ENCODE measurements at regions not wholly inside any gene's neighbourhood (a gene's known extent, or its start where the extent isn't known, plus 50 kb on each side); places are given as distances from the start of the nearest gene placed in this dataset.
A peak's percentile ranks its signal among the peaks of the same experiment; 100 is the strongest.

DNA sequence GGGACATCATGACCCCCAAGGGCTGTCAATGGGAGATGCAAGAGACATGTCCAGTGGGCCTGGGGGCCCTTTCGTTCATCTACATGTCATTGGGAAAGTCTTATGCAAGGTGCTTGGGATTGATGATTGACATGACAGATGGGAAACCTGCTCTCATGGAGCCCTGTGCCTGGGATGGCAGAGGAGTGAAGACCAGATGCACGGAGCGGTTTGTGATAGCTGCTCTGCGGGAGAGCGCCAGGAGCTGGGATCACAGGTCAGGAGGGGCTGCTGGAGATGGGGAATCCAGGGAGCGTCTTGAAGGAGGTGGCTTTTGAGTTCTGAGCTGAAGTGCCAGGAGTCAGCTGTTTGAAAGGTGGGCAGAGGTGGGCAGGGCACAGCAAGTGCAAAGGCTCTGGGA is 104.3 kb downstream of the FGF18 start:
- intact Hi-C loops (cut with micrococcal nuclease), result no loop called here
- no peak overlapping the region for H3K4me3 ChIP-seq (ENCODE audit: low read length)
- H3K4me1 ChIP-seq (ENCODE audit: control insufficient read depth in 2 of 2, insufficient read depth in 2 of 2, low read length in 2 of 2), result no peaks in the 10 kb centered on the region
- Mint-ChIP-seq H3K9me3 (no peaks in the 10 kb centered on the region), H3K4me1 (peaks cover 0 to 2% (median 0%) of the 10 kb centered on the region in 7 donors), H3K36me3 (no peaks in the 10 kb centered on the region), H3K27me3 (peaks cover 2 to 16% (median 4%) of the 10 kb centered on the region in 5 donors), H3K4me3 (no peak overlapping the region), H3K27ac (no peak overlapping the region)
- ChIA-PET POLR2A (no interaction called here), CTCF (no interaction called here)
- H3K36me3 ChIP-seq (ENCODE audit: control insufficient read depth in 2 of 3, insufficient read depth in 3 of 3, low read length in 3 of 3), result no peaks in the 10 kb centered on the region
- H3K27me3 ChIP-seq (ENCODE audit: control insufficient read depth in 2 of 2, insufficient read depth in 2 of 2, low read length in 2 of 2), result no peaks in the 10 kb centered on the region
- ATAC-seq (no peak), DNase-seq (no peak)
- H3K9me3 ChIP-seq (ENCODE audit: control insufficient read depth in 2 of 3, low read length in 3 of 3), result no peaks in the 10 kb centered on the region
- no peak overlapping the region for H3K27ac ChIP-seq (ENCODE audit: low read depth, low read length)

DNA sequence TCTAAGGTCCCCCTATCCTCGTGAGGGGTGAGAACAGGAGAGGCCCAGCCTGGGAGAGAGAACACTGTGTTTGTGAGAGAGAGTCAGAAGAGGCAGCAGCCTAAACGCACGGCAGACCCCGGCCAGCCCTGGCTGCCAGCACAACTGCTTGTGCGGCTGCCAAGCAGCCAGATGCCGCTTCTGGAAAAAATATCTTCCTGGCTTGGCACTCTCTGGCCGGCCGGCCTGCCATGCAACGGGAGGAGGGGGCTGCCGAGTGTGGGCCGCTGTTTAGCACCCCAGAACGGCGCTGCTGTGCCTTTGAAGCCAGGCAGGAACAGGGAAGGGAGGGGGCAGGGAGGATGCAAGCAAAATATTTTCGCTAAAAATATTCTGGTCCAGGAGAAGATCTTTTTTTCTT is 105.0 kb downstream of the FGF18 start:
- Histone ChIP-seq H3K27ac (ENCODE audit: low read depth, low read length) (no peak overlapping the region), H3K4me3 (ENCODE audit: low read length) (no peak overlapping the region), H3K27me3 (ENCODE audit: control insufficient read depth in 2 of 2, insufficient read depth in 2 of 2, low read length in 2 of 2) (no peaks in the 10 kb centered on the region), H3K36me3 (ENCODE audit: control insufficient read depth in 2 of 3, insufficient read depth in 3 of 3, low read length in 3 of 3) (no peaks in the 10 kb centered on the region), H3K4me1 (ENCODE audit: control insufficient read depth in 2 of 2, insufficient read depth in 2 of 2, low read length in 2 of 2) (no peaks in the 10 kb centered on the region), H3K9me3 (ENCODE audit: control insufficient read depth in 2 of 3, low read length in 3 of 3) (no peaks in the 10 kb centered on the region)
- H3K36me3 Mint-ChIP-seq, result no peaks in the 10 kb centered on the region
- ATAC-seq, result no peak
- intact Hi-C loops (cut with micrococcal nuclease), result no loop called here
- ChIA-PET POLR2A (no interaction called here), CTCF (no interaction called here)
- no peaks in the 10 kb centered on the region for H3K9me3 Mint-ChIP-seq
- no peak overlapping the region for H3K4me3 Mint-ChIP-seq
- H3K4me1 Mint-ChIP-seq, result peaks cover 0 to 2% (median 0%) of the 10 kb centered on the region in 7 donors
- no peak overlapping the region for H3K27ac Mint-ChIP-seq
- DNase-seq, result no peak
- peaks cover 0 to 16% (median 7%) of the 10 kb centered on the region in 5 donors for H3K27me3 Mint-ChIP-seq

DNA sequence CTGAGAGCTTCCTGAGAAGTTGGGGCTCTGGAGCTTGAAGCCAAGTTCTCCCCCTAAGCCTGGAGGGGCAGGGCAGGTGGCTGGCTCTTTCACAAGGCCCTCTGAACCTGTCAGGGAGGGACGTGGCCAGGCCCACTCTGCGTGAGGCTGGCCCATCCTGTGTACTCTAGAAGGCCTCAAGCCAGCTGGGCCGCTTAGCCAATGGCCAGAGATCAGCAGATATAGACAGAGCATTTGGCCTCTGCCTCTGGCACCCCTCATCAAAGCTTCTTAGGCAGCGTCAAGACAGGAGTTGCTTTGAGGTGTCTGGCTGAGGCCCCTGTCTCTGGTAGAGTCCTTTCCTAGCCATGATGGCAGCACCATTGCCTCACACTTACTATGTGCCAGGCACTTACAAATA is 105.6 kb downstream of the FGF18 start:
- H3K4me3 Mint-ChIP-seq, result no peak overlapping the region
- CTCF ChIA-PET, result no interaction called here

DNA sequence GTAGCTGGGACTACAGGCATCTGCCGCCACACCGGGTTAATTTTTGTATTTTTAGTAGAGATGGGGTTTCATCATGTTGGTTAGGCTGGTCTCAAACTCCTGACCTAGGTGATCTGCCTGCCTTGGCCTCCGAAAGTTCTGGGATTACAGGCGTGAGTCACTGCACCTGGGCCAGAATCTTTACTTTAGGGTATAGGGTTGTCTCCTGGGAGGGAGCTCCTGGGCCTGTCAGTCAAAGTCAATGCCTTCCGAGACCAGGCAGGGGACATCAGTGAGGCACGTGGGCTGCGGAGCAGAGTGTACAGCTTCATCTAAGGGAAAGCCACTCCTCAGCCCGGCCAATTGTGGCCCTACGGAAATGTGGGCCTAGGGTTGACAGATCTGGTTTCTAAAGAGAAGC is 108.6 kb downstream of the FGF18 start:
- ChIA-PET CTCF (no interaction called here), POLR2A (no interaction called here)
- no peaks in the 10 kb centered on the region for H3K4me1 ChIP-seq (ENCODE audit: control insufficient read depth in 2 of 2, insufficient read depth in 2 of 2, low read length in 2 of 2)
- no peaks in the 10 kb centered on the region for H3K36me3 Mint-ChIP-seq
- no peak overlapping the region for H3K27ac Mint-ChIP-seq
- H3K9me3 ChIP-seq (ENCODE audit: control insufficient read depth in 2 of 3, low read length in 3 of 3), result no peaks in the 10 kb centered on the region
- no peak overlapping the region for H3K4me3 Mint-ChIP-seq
- intact Hi-C loops (cut with micrococcal nuclease), result no loop called here
- peaks cover 0 to 16% (median 11%) of the 10 kb centered on the region in 5 donors for H3K27me3 Mint-ChIP-seq
- H3K27ac ChIP-seq (ENCODE audit: low read depth, low read length), result no peak overlapping the region
- peaks cover 0 to 2% (median 0%) of the 10 kb centered on the region in 7 donors for H3K4me1 Mint-ChIP-seq
- H3K27me3 ChIP-seq (ENCODE audit: control insufficient read depth in 2 of 2, insufficient read depth in 2 of 2, low read length in 2 of 2), result no peaks in the 10 kb centered on the region
- ATAC-seq, result no peak
- no peak overlapping the region for H3K4me3 ChIP-seq (ENCODE audit: low read length)
- no peaks in the 10 kb centered on the region for H3K36me3 ChIP-seq (ENCODE audit: control insufficient read depth in 2 of 3, insufficient read depth in 3 of 3, low read length in 3 of 3)
- peaks cover 0 to under 1% (median 0%) of the 10 kb centered on the region in 11 donors for H3K9me3 Mint-ChIP-seq
- DNase-seq, result no peak

More for the DNA sequence above, 105.6 kb downstream of the FGF18 start:
- DNase-seq (no peak), ATAC-seq (no peak)
- H3K27ac Mint-ChIP-seq, result no peak overlapping the region
- H3K36me3 Mint-ChIP-seq, result no peaks in the 10 kb centered on the region
- H3K4me1 ChIP-seq (ENCODE audit: control insufficient read depth in 2 of 2, insufficient read depth in 2 of 2, low read length in 2 of 2), result no peaks in the 10 kb centered on the region
- H3K9me3 Mint-ChIP-seq, result no peaks in the 10 kb centered on the region
- H3K36me3 ChIP-seq (ENCODE audit: control insufficient read depth in 2 of 3, insufficient read depth in 3 of 3, low read length in 3 of 3), result no peaks in the 10 kb centered on the region
- H3K9me3 ChIP-seq (ENCODE audit: control insufficient read depth in 2 of 3, low read length in 3 of 3), result no peaks in the 10 kb centered on the region
- POLR2A ChIA-PET, result no interaction called here
- H3K27me3 Mint-ChIP-seq, result peaks cover 0 to 16% (median 8%) of the 10 kb centered on the region in 5 donors
- intact Hi-C loops (cut with micrococcal nuclease), result no loop called here
- no peak overlapping the region for H3K27ac ChIP-seq (ENCODE audit: low read depth, low read length)
- no peak overlapping the region for H3K4me3 ChIP-seq (ENCODE audit: low read length)
- no peaks in the 10 kb centered on the region for H3K27me3 ChIP-seq (ENCODE audit: control insufficient read depth in 2 of 2, insufficient read depth in 2 of 2, low read length in 2 of 2)
- peaks cover 0 to 2% (median 0%) of the 10 kb centered on the region in 7 donors for H3K4me1 Mint-ChIP-seq

DNA sequence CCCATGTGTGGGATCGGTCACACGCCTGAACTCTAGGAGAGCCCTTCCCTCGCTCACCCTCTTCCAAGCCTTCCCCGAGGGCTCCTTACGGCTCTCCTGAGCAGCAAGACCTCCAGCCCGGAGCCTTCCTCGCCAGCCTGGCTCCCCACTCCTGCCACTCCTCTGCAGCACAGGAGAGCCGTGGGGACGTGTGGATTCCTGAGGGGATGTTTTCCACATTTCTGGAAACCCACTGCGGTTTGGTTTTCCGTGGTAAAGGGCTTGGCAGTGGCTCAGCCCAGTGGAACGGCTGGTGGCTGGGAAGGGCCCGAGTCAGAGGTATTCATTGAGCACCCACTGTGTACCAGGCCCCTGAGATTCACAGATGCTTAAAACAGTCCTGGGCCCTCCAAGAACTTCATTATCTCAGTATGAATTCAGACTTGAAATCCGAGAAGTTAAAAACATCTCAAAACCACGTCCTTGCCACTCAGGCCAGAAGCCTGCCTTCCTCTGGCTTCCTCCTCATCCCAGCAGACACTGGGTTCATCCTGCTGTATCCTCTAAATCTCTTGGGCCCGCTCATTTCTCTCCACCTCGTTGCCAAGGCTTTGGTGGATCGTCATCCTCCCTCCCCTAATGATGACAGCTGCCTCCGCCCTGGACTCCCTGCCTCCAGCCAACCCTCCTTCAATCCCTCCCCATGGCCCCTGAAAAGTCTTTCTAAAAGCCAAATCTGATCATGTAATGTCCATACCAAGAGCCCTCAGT is 109.6 kb downstream of the FGF18 start:
- Histone ChIP-seq H3K4me3 (ENCODE audit: low read length) (no peak overlapping the region), H3K9me3 (ENCODE audit: control insufficient read depth in 2 of 3, low read length in 3 of 3) (no peaks in the 10 kb centered on the region), H3K36me3 (ENCODE audit: control insufficient read depth in 2 of 3, insufficient read depth in 3 of 3, low read length in 3 of 3) (no peaks in the 10 kb centered on the region), H3K27ac (ENCODE audit: low read depth, low read length) (no peak overlapping the region), H3K27me3 (ENCODE audit: control insufficient read depth in 2 of 2, insufficient read depth in 2 of 2, low read length in 2 of 2) (no peaks in the 10 kb centered on the region), H3K4me1 (ENCODE audit: control insufficient read depth in 2 of 2, insufficient read depth in 2 of 2, low read length in 2 of 2) (no peaks in the 10 kb centered on the region)
- ChIA-PET CTCF (no interaction called here), POLR2A (no interaction called here)
- Mint-ChIP-seq H3K27ac (no peak overlapping the region), H3K9me3 (peaks cover 0 to 3% (median 0%) of the 10 kb centered on the region in 11 donors), H3K4me1 (no peaks in the 10 kb centered on the region), H3K27me3 (peaks cover 0 to 19% (median 10%) of the 10 kb centered on the region in 5 donors), H3K36me3 (no peaks in the 10 kb centered on the region), H3K4me3 (no peak overlapping the region)
- DNase-seq, result no peak
- ATAC-seq, result no peak
- intact Hi-C loops (cut with micrococcal nuclease), result no loop called here

DNA sequence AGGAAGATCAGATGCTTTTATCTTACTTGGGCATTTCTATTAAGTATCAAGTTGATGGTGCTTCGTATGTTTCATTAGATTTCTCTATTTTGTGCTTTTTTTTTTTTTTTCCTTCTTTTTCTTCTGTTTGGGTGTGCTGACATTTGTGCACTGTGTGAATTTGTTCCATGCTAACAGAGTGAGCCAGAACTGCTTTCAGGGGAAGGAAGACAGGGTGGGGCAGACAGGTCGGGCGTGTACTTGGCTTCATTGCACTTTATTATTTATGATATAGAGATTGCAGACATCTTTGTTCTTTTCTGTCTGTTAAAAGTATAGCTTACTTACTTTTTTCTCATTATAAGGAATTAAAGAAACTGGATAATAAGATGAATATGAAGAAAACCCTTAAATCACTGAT is 112.2 kb downstream of the FGF18 start:
- no peaks in the 10 kb centered on the region for H3K36me3 ChIP-seq (ENCODE audit: control insufficient read depth in 2 of 3, insufficient read depth in 3 of 3, low read length in 3 of 3)
- H3K4me3 ChIP-seq (ENCODE audit: low read length), result no peak overlapping the region
- DNase-seq (no peak), ATAC-seq (no peak)
- no peaks in the 10 kb centered on the region for H3K27me3 ChIP-seq (ENCODE audit: control insufficient read depth in 2 of 2, insufficient read depth in 2 of 2, low read length in 2 of 2)
- peaks cover 0 to 5% (median 0%) of the 10 kb centered on the region in 11 donors for H3K9me3 Mint-ChIP-seq
- no peak overlapping the region for H3K4me3 Mint-ChIP-seq
- H3K4me1 ChIP-seq (ENCODE audit: control insufficient read depth in 2 of 2, insufficient read depth in 2 of 2, low read length in 2 of 2), result no peaks in the 10 kb centered on the region
- H3K36me3 Mint-ChIP-seq, result no peaks in the 10 kb centered on the region
- peak overlapping the region in 1 of 9 donors; percentile 41 for H3K27ac Mint-ChIP-seq
- ChIA-PET POLR2A (no interaction called here), CTCF (no interaction called here)
- intact Hi-C loops (cut with micrococcal nuclease), result no loop called here
- H3K4me1 Mint-ChIP-seq, result no peaks in the 10 kb centered on the region
- H3K27ac ChIP-seq (ENCODE audit: low read depth, low read length), result no peak overlapping the region
- H3K9me3 ChIP-seq (ENCODE audit: control insufficient read depth in 2 of 3, low read length in 3 of 3), result no peaks in the 10 kb centered on the region
- H3K27me3 Mint-ChIP-seq, result peaks cover 9 to 28% (median 22%) of the 10 kb centered on the region in 5 donors

DNA sequence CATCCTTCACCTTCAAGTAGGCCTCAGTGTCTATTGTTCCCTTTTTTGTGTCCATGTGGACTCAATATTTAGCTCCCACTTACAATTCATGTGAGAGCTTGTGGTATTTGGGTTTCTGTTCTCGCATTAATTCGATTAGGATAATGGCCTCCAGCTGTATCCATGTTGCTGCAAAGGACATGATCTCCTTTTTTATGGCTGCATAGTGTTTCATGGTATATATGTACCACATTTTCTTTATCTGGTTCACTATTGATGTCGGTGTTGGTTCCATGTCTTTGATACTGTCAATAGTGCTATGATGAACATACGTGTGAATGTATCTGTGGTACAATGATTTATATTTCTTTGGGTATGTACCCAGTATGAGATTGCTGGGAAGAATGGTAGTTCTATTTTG is 113.7 kb downstream of the FGF18 start:
- Histone ChIP-seq H3K4me1 (ENCODE audit: control insufficient read depth in 2 of 2, insufficient read depth in 2 of 2, low read length in 2 of 2) (no peaks in the 10 kb centered on the region), H3K36me3 (ENCODE audit: control insufficient read depth in 2 of 3, insufficient read depth in 3 of 3, low read length in 3 of 3) (no peaks in the 10 kb centered on the region), H3K4me3 (ENCODE audit: low read length) (no peak overlapping the region), H3K27ac (ENCODE audit: low read depth, low read length) (no peak overlapping the region), H3K27me3 (ENCODE audit: control insufficient read depth in 2 of 2, insufficient read depth in 2 of 2, low read length in 2 of 2) (no peaks in the 10 kb centered on the region), H3K9me3 (ENCODE audit: control insufficient read depth in 2 of 3, low read length in 3 of 3) (no peaks in the 10 kb centered on the region)
- POLR2A ChIA-PET, result no interaction called here
- intact Hi-C loops (cut with micrococcal nuclease), result no loop called here
- DNase-seq (no peak), ATAC-seq (no peak)
- CTCF ChIA-PET, result no interaction called here
- no peak overlapping the region for H3K27ac Mint-ChIP-seq
- H3K4me3 Mint-ChIP-seq, result no peak overlapping the region
- H3K9me3 Mint-ChIP-seq, result peaks cover 0 to 5% (median 0%) of the 10 kb centered on the region in 11 donors
- H3K27me3 Mint-ChIP-seq, result peaks cover 10 to 31% (median 20%) of the 10 kb centered on the region in 5 donors
- no peaks in the 10 kb centered on the region for H3K4me1 Mint-ChIP-seq
- H3K36me3 Mint-ChIP-seq, result no peaks in the 10 kb centered on the region
